ENCODE measurements at regions not wholly inside any gene's neighbourhood (a gene's known extent, or its start where the extent isn't known, plus 50 kb on each side); places are given as distances from the start of the nearest gene placed in this dataset.

GRCh38 chr22:48332438-48333322, 1495.0 kb downstream of the BRD1 start:
- DNase-seq (ENCODE audit: low spot score) = peak; percentile 62

GRCh38 chr22:48331691-48332220, 1495.9 kb downstream of the BRD1 start:
- no peak for DNase-seq (ENCODE audit: low spot score)
- intact Hi-C loops (cut with DNase I) = no loop called here

More at GRCh38 chr22:48332438-48333322, 1495.0 kb downstream of the BRD1 start:
- intact Hi-C loops (cut with DNase I) = no loop called here

GRCh38 chr22:48331266-48331665, 1496.4 kb downstream of the BRD1 start:
- DNase-seq (ENCODE audit: low spot score) = peak; percentile 61
- intact Hi-C loops (cut with DNase I) = no loop called here

- intact Hi-C loops (cut with DNase I) = no loop called here
- peak; percentile 42 for DNase-seq (ENCODE audit: low spot score)
Measured at GRCh38 chr22:48327721-48328120, 1500.0 kb downstream of the BRD1 start.

- DNase-seq (ENCODE audit: low spot score) = peak; percentile 41
- intact Hi-C loops (cut with DNase I) = no loop called here
Measured at GRCh38 chr22:48323746-48324145, 1503.9 kb downstream of the BRD1 start.

- DNase-seq (ENCODE audit: low spot score) = no peak
- intact Hi-C loops (cut with DNase I) = no loop called here
Measured at GRCh38 chr22:48322907-48323306, 1504.8 kb downstream of the BRD1 start.

- DNase-seq (ENCODE audit: low spot score) = peak; percentile 65
- intact Hi-C loops (cut with DNase I) = no loop called here
Measured at GRCh38 chr22:48321986-48322545, 1505.6 kb downstream of the BRD1 start.

- DNase-seq (ENCODE audit: low spot score) = peak; percentile 60
- intact Hi-C loops (cut with DNase I) = no loop called here
Measured at GRCh38 chr22:48320683-48321451, 1506.8 kb downstream of the BRD1 start.

GRCh38 chr22:48320048-48320682, 1507.5 kb downstream of the BRD1 start:
- DNase-seq (ENCODE audit: low spot score) = peak; percentile 70
- intact Hi-C loops (cut with DNase I) = no loop called here

GRCh38 chr22:48319321-48320047, 1508.2 kb downstream of the BRD1 start:
- DNase-seq (ENCODE audit: low spot score) = peak; percentile 49

GRCh38 chr22:48318575-48319320, 1508.9 kb downstream of the BRD1 start:
- intact Hi-C loops (cut with DNase I) = no loop called here
- peak; percentile 57 for DNase-seq (ENCODE audit: low spot score)

More at GRCh38 chr22:48319321-48320047, 1508.2 kb downstream of the BRD1 start:
- intact Hi-C loops (cut with DNase I) = no loop called here

GRCh38 chr22:48318173-48318572, 1509.5 kb downstream of the BRD1 start:
- intact Hi-C loops (cut with DNase I) = no loop called here
- no peak for DNase-seq (ENCODE audit: low spot score)

- intact Hi-C loops (cut with DNase I) = no loop called here
- DNase-seq (ENCODE audit: low spot score) = peak; percentile 75
Measured at GRCh38 chr22:48316257-48317250, 1511.1 kb downstream of the BRD1 start.

GRCh38 chr22:48315439-48316256, 1512.0 kb downstream of the BRD1 start:
- DNase-seq (ENCODE audit: low spot score) = peak; percentile 71
- intact Hi-C loops (cut with DNase I) = no loop called here

- no peak for DNase-seq (ENCODE audit: low spot score)
- intact Hi-C loops (cut with DNase I) = no loop called here
Measured at GRCh38 chr22:48314073-48314472, 1513.6 kb downstream of the BRD1 start.
